GM21723 (cell line): ENCODE measurements at regions not wholly inside any gene's neighbourhood (a gene's known extent, or its start where the extent isn't known, plus 50 kb on each side); places are given as distances from the start of the nearest gene placed in this dataset.
"Not testable (repeated sequence)": the region's sequence is repeated elsewhere in the genome, so short reads cannot be mapped to it uniquely, and the experiment has no call there.

Source experiments
- ATAC-seq: cut with Tn5 transposase; IDR thresholded peaks from one replicate; pipeline ENCODE4 v1.9.1; 2021; ENCODE audit warnings: mild to moderate bottlenecking, moderate library complexity; ENCODE audit not compliant: unreplicated experiment

GRCh38 chr16:65717846-65718245 lies 596.0 kb upstream of the CDH11 start:
- no peak for ATAC-seq

- ATAC-seq, result no peak
Observed at GRCh38 chr16:65716737-65717700, 595.2 kb upstream of the CDH11 start.

- no peak for ATAC-seq
Observed at GRCh38 chr16:65713181-65713808, 591.4 kb upstream of the CDH11 start.

- no peak for ATAC-seq
Observed at GRCh38 chr16:65710107-65710506, 588.2 kb upstream of the CDH11 start.

GRCh38 chr16:65704866-65705265 lies 583.0 kb upstream of the CDH11 start:
- ATAC-seq, result no peak

GRCh38 chr16:65702707-65703402 lies 581.0 kb upstream of the CDH11 start:
- ATAC-seq, result no peak

GRCh38 chr16:65700596-65700995 lies 578.7 kb upstream of the CDH11 start:
- no peak for ATAC-seq

- ATAC-seq, result no peak
Observed at GRCh38 chr16:65698791-65699321, 577.0 kb upstream of the CDH11 start.

GRCh38 chr16:65697521-65697920 lies 575.7 kb upstream of the CDH11 start:
- no peak for ATAC-seq

- no peak for ATAC-seq
Observed at GRCh38 chr16:65697065-65697464, 575.2 kb upstream of the CDH11 start.

- ATAC-seq, result not testable (repeated sequence)
Observed at GRCh38 chr16:65691846-65692245, 570.0 kb upstream of the CDH11 start.

- ATAC-seq, result no peak
Observed at GRCh38 chr16:65689726-65690125, 567.9 kb upstream of the CDH11 start.

GRCh38 chr16:65688301-65688700 lies 566.4 kb upstream of the CDH11 start:
- ATAC-seq, result no peak

- no peak for ATAC-seq
Observed at GRCh38 chr16:65684230-65684629, 562.4 kb upstream of the CDH11 start.

GRCh38 chr16:65681406-65681805 lies 559.5 kb upstream of the CDH11 start:
- no peak for ATAC-seq

GRCh38 chr16:65679785-65680184 lies 557.9 kb upstream of the CDH11 start:
- no peak for ATAC-seq

GRCh38 chr16:65675161-65675560 lies 553.3 kb upstream of the CDH11 start:
- ATAC-seq, result no peak

- no peak for ATAC-seq
Observed at GRCh38 chr16:65672960-65673359, 551.1 kb upstream of the CDH11 start.

GRCh38 chr16:65671071-65671470 lies 549.2 kb upstream of the CDH11 start:
- ATAC-seq, result no peak

GRCh38 chr16:65668064-65668595 lies 546.3 kb upstream of the CDH11 start:
- no peak for ATAC-seq

GRCh38 chr16:65667011-65667578 lies 545.2 kb upstream of the CDH11 start:
- no peak for ATAC-seq
